Stimulated activated naive CD8-positive, alpha-beta T cell treated with anti-CD3 and anti-CD28 coated beads, Interleukin-15, Interleukin-2, amounts not matched to agents 100 ng/mL and 50 ng/mL, for 24 hours (primary cell): ENCODE measurements at regions not wholly inside any gene's neighbourhood (a gene's known extent, or its start where the extent isn't known, plus 50 kb on each side); places are given as distances from the start of the nearest gene placed in this dataset.

ENCODE experiments used
- H3K27ac Mint-ChIP-seq: one replicate; pipeline ENCODE4 v1.8.0; 2021; ENCODE audit warnings: mild to moderate bottlenecking, mixed read lengths
- H3K27me3 Mint-ChIP-seq: one replicate; pipeline ENCODE4 v1.8.0; 2021; ENCODE audit warnings: mixed read lengths
- H3K36me3 Mint-ChIP-seq: one replicate; pipeline ENCODE4 v1.8.0; 2021; ENCODE audit warnings: low read depth, mixed read lengths
- H3K4me1 Mint-ChIP-seq: one replicate; pipeline ENCODE4 v1.8.0; 2021; ENCODE audit warnings: low read depth, mixed read lengths
- H3K4me3 Mint-ChIP-seq: one replicate; pipeline ENCODE4 v1.8.0; 2021; ENCODE audit warnings: mild to moderate bottlenecking, mixed read lengths
- H3K9me3 Mint-ChIP-seq: one replicate; pipeline ENCODE4 v1.8.0; 2021; ENCODE audit warnings: mixed read lengths

- H3K4me3 Mint-ChIP-seq: no peak overlapping the region
- H3K4me1 Mint-ChIP-seq: no peaks in the 10 kb centered on the region
- no peak overlapping the region for H3K27ac Mint-ChIP-seq
- no peaks in the 10 kb centered on the region for H3K36me3 Mint-ChIP-seq
- no peaks in the 10 kb centered on the region for H3K27me3 Mint-ChIP-seq
- H3K9me3 Mint-ChIP-seq: no peaks in the 10 kb centered on the region
Observed at GRCh38 chr2:2719015-2719414, 387.9 kb upstream of the MYT1L start.

GRCh38 chr2:2717406-2717805 lies 386.3 kb upstream of the MYT1L start:
- Mint-ChIP-seq H3K9me3 (no peaks in the 10 kb centered on the region), H3K4me1 (no peaks in the 10 kb centered on the region), H3K27ac (no peak overlapping the region), H3K27me3 (no peaks in the 10 kb centered on the region), H3K36me3 (no peaks in the 10 kb centered on the region), H3K4me3 (no peak overlapping the region)

GRCh38 chr2:2716771-2717170 lies 385.7 kb upstream of the MYT1L start:
- Mint-ChIP-seq H3K27me3 (no peaks in the 10 kb centered on the region), H3K9me3 (no peaks in the 10 kb centered on the region), H3K4me1 (no peaks in the 10 kb centered on the region), H3K27ac (no peak overlapping the region), H3K4me3 (no peak overlapping the region), H3K36me3 (no peaks in the 10 kb centered on the region)

GRCh38 chr2:2715036-2715818 lies 384.2 kb upstream of the MYT1L start:
- Mint-ChIP-seq H3K9me3 (no peaks in the 10 kb centered on the region), H3K36me3 (no peaks in the 10 kb centered on the region), H3K27ac (no peak overlapping the region), H3K4me3 (no peak overlapping the region), H3K4me1 (no peaks in the 10 kb centered on the region), H3K27me3 (no peaks in the 10 kb centered on the region)

- H3K36me3 Mint-ChIP-seq: no peaks in the 10 kb centered on the region
- no peaks in the 10 kb centered on the region for H3K27me3 Mint-ChIP-seq
- no peaks in the 10 kb centered on the region for H3K9me3 Mint-ChIP-seq
- H3K4me1 Mint-ChIP-seq: no peaks in the 10 kb centered on the region
- H3K27ac Mint-ChIP-seq: no peak overlapping the region
- H3K4me3 Mint-ChIP-seq: no peak overlapping the region
Observed at GRCh38 chr2:2714408-2714807, 383.3 kb upstream of the MYT1L start.

- no peak overlapping the region for H3K27ac Mint-ChIP-seq
- no peak overlapping the region for H3K4me3 Mint-ChIP-seq
- no peaks in the 10 kb centered on the region for H3K9me3 Mint-ChIP-seq
Observed at GRCh38 chr2:2709431-2709770, 378.3 kb upstream of the MYT1L start.

GRCh38 chr2:2708575-2709430 lies 377.7 kb upstream of the MYT1L start:
- Mint-ChIP-seq H3K4me1 (no peaks in the 10 kb centered on the region), H3K9me3 (no peaks in the 10 kb centered on the region), H3K27ac (no peak overlapping the region), H3K27me3 (no peaks in the 10 kb centered on the region), H3K36me3 (no peaks in the 10 kb centered on the region), H3K4me3 (no peak overlapping the region)

More at GRCh38 chr2:2709431-2709770, 378.3 kb upstream of the MYT1L start:
- no peaks in the 10 kb centered on the region for H3K27me3 Mint-ChIP-seq
- no peaks in the 10 kb centered on the region for H3K36me3 Mint-ChIP-seq
- no peaks in the 10 kb centered on the region for H3K4me1 Mint-ChIP-seq

GRCh38 chr2:2707206-2707991 lies 376.3 kb upstream of the MYT1L start:
- Mint-ChIP-seq H3K4me3 (no peak overlapping the region), H3K27me3 (no peaks in the 10 kb centered on the region), H3K9me3 (no peaks in the 10 kb centered on the region), H3K36me3 (no peaks in the 10 kb centered on the region), H3K27ac (no peak overlapping the region), H3K4me1 (no peaks in the 10 kb centered on the region)

GRCh38 chr2:2706306-2706705 lies 375.2 kb upstream of the MYT1L start:
- no peaks in the 10 kb centered on the region for H3K4me1 Mint-ChIP-seq
- H3K27ac Mint-ChIP-seq: no peak overlapping the region
- H3K4me3 Mint-ChIP-seq: no peak overlapping the region
- H3K36me3 Mint-ChIP-seq: no peaks in the 10 kb centered on the region
- H3K27me3 Mint-ChIP-seq: no peaks in the 10 kb centered on the region
- no peaks in the 10 kb centered on the region for H3K9me3 Mint-ChIP-seq

- Mint-ChIP-seq H3K4me3 (no peak overlapping the region), H3K27me3 (no peaks in the 10 kb centered on the region), H3K36me3 (no peaks in the 10 kb centered on the region), H3K4me1 (no peaks in the 10 kb centered on the region), H3K9me3 (no peaks in the 10 kb centered on the region), H3K27ac (no peak overlapping the region)
Observed at GRCh38 chr2:2705871-2706270, 374.8 kb upstream of the MYT1L start.

- Mint-ChIP-seq H3K9me3 (no peaks in the 10 kb centered on the region), H3K4me1 (no peaks in the 10 kb centered on the region), H3K27me3 (no peaks in the 10 kb centered on the region), H3K36me3 (no peaks in the 10 kb centered on the region), H3K27ac (no peak overlapping the region), H3K4me3 (no peak overlapping the region)
Observed at GRCh38 chr2:2704428-2705090, 373.5 kb upstream of the MYT1L start.

GRCh38 chr2:2703762-2704427 lies 372.8 kb upstream of the MYT1L start:
- Mint-ChIP-seq H3K27ac (no peak overlapping the region), H3K9me3 (no peaks in the 10 kb centered on the region), H3K27me3 (no peaks in the 10 kb centered on the region), H3K4me1 (no peaks in the 10 kb centered on the region), H3K36me3 (no peaks in the 10 kb centered on the region), H3K4me3 (no peak overlapping the region)

- H3K27me3 Mint-ChIP-seq: no peaks in the 10 kb centered on the region
- H3K27ac Mint-ChIP-seq: no peak overlapping the region
- H3K36me3 Mint-ChIP-seq: no peaks in the 10 kb centered on the region
- no peak overlapping the region for H3K4me3 Mint-ChIP-seq
- H3K4me1 Mint-ChIP-seq: no peaks in the 10 kb centered on the region
- H3K9me3 Mint-ChIP-seq: no peaks in the 10 kb centered on the region
Observed at GRCh38 chr2:2703172-2703571, 372.1 kb upstream of the MYT1L start.

- no peak overlapping the region for H3K4me3 Mint-ChIP-seq
- no peak overlapping the region for H3K27ac Mint-ChIP-seq
- H3K36me3 Mint-ChIP-seq: no peaks in the 10 kb centered on the region
- no peaks in the 10 kb centered on the region for H3K4me1 Mint-ChIP-seq
- no peaks in the 10 kb centered on the region for H3K27me3 Mint-ChIP-seq
- H3K9me3 Mint-ChIP-seq: no peaks in the 10 kb centered on the region
Observed at GRCh38 chr2:2702385-2702784, 371.3 kb upstream of the MYT1L start.
